A549 (cell line): ENCODE measurements at regions not wholly inside any gene's neighbourhood (a gene's known extent, or its start where the extent isn't known, plus 50 kb on each side); places are given as distances from the start of the nearest gene placed in this dataset.

Experiments used
- ATAC-seq, 2 experiments: fragments of 200-7000 bp in 1 of 2; fragments of >200 bp in 1 of 2; cut with Nextera tagmentation in 1 of 2; cut with Tn5 transposase in 1 of 2; 3 replicates each; pipeline versions ENCODE4 v1.8.0 to v1.9.1; 2018 to 2020; ENCODE audit warnings: mild to moderate bottlenecking in 1 of 2, moderate library complexity in 1 of 2
- CTCF ChIA-PET: fragments of 300-600 bp; sonication (Branson Sonifier 250); formaldehyde crosslinking; extraction: SDS; loops from one replicate; lab custom pipeline; 2021; ENCODE audit warnings: antibody characterized with exemption, inconsistent platforms; lab: Yijun Ruan, JAX
- POLR2A ChIA-PET: fragments of 350-600 bp; formaldehyde crosslinking; extraction: SDS; loops from one replicate; lab custom pipeline; 2021; ENCODE audit warnings: antibody characterized with exemption, inconsistent platforms; lab: Yijun Ruan, JAX
- DNase-seq, 2 experiments: peaks; one replicate each; pipeline versions ENCODE4 v3.0.0 to v3.0.0-alpha.2; 2011 to 2016; ENCODE audit warnings: low read depth in 1 of 2, low spot score in 1 of 2
- FAIRE-seq: peaks from 2 replicates; lab custom pipeline; 2011; peaks lifted over from hg19 to GRCh38; lab: Jason Lieb, UNC
- H3K27ac ChIP-seq, 2 experiments: fragments of >200 bp; sonication (Bioruptor Twin); formaldehyde crosslinking; 3 replicates each; pipeline ENCODE4 v1.5.1; 2016 to 2017
- H3K4me1 ChIP-seq: fragments of >200 bp; sonication (Bioruptor Twin); formaldehyde crosslinking; 3 replicates; pipeline ENCODE4 v1.6.1; 2016
- H3K4me2 ChIP-seq: fragments of >200 bp; sonication (Bioruptor Twin); formaldehyde crosslinking; 3 replicates; pipeline ENCODE4 v1.6.1; 2016
- H3K4me3 ChIP-seq: fragments of >200 bp; sonication (Bioruptor Twin); formaldehyde crosslinking; 3 replicates; pipeline ENCODE4 v1.5.1; 2016
- H3K9me3 ChIP-seq: fragments of >200 bp; sonication (Bioruptor Twin); formaldehyde crosslinking; 3 replicates; pipeline ENCODE4 v1.6.1; 2016
- ATOH8 ChIP-seq: fragments of 250-450 bp; sonication (Bioruptor Pico); IDR thresholded peaks from 2 replicates; pipeline ENCODE4 v1.5.0; 2020; ENCODE audit warnings: low read depth, mild to moderate bottlenecking, moderate library complexity
- CBX8 ChIP-seq: fragments of 200-600 bp; sonication (generic); IDR thresholded peaks from 2 replicates; pipeline ENCODE4 v1.6.1; 2016
- CEBPB ChIP-seq, 2 experiments: fragments of >200 bp in 1 of 2; sonication (Bioruptor Twin) in 1 of 2; formaldehyde crosslinking in 1 of 2; IDR thresholded peaks; 2 replicates each; pipeline ENCODE4 v1.6.1; 2012 to 2016
- CHD4 ChIP-seq: fragments of 200-600 bp; sonication (generic); IDR thresholded peaks from 2 replicates; pipeline ENCODE4 v1.6.1; 2016; ENCODE audit warnings: antibody characterized with exemption, mild to moderate bottlenecking, borderline replicate concordance
- EHF ChIP-seq: fragments of 250-450 bp; sonication (Bioruptor Pico); IDR thresholded peaks from 2 replicates; pipeline ENCODE4 v1.5.0; 2020; ENCODE audit warnings: mild to moderate bottlenecking
- EHMT2 ChIP-seq: fragments of 200-600 bp; sonication (generic); IDR thresholded peaks from 2 replicates; pipeline ENCODE4 v1.6.1; 2016; ENCODE audit warnings: antibody characterized with exemption, low read depth, mild to moderate bottlenecking, moderate library complexity
- ESRRA ChIP-seq: fragments of 150-350 bp; IDR thresholded peaks from 2 replicates; pipeline ENCODE4 v1.6.1; 2014; ENCODE audit warnings: mild to moderate bottlenecking, low read length, borderline replicate concordance
- FOXS1 ChIP-seq: fragments of 250-450 bp; sonication (Bioruptor Pico); IDR thresholded peaks from 2 replicates; pipeline ENCODE4 v1.5.0; 2020; ENCODE audit warnings: mild to moderate bottlenecking, moderate library complexity
- GATA3 ChIP-seq: IDR thresholded peaks from 2 replicates; pipeline ENCODE4 v1.6.1; 2012; ENCODE audit warnings: borderline replicate concordance
- HOXA7 ChIP-seq: fragments of 250-450 bp; sonication (Bioruptor Pico); IDR thresholded peaks from 2 replicates; pipeline ENCODE4 v1.5.0; 2020; ENCODE audit warnings: mild to moderate bottlenecking, moderate library complexity
- HOXB5 ChIP-seq: fragments of 250-450 bp; sonication (Bioruptor Pico); IDR thresholded peaks from 2 replicates; pipeline ENCODE4 v1.5.0; 2020; ENCODE audit warnings: mild to moderate bottlenecking, moderate library complexity
- JUN ChIP-seq, 2 experiments: fragments of >200 bp; sonication (Bioruptor Twin); formaldehyde crosslinking; IDR thresholded peaks; 2 replicates in 1 of 2; 3 replicates in 1 of 2; pipeline ENCODE4 v1.6.1; 2016 to 2017
- JUNB ChIP-seq: fragments of >200 bp; sonication (Bioruptor Twin); formaldehyde crosslinking; IDR thresholded peaks from 2 replicates; pipeline ENCODE4 v1.6.1; 2016
- NFE2L2 ChIP-seq: fragments of 150-350 bp; conservative IDR thresholded peaks from 2 replicates; pipeline ENCODE4 v1.6.1; 2014; ENCODE audit warnings: low read length
- NPAS2 ChIP-seq: fragments of 250-450 bp; sonication (Bioruptor Pico); IDR thresholded peaks from 2 replicates; pipeline ENCODE4 v1.8.0; 2022; ENCODE audit warnings: mild to moderate bottlenecking, moderate library complexity, borderline replicate concordance
- NR3C1 ChIP-seq: fragments of >200 bp; sonication (Bioruptor Twin); formaldehyde crosslinking; IDR thresholded peaks from 3 replicates; pipeline ENCODE4 v1.6.1; 2017
- POLR2AphosphoS2 ChIP-seq: conservative IDR thresholded peaks from 2 replicates; pipeline ENCODE4 v1.6.1; 2012; ENCODE audit warnings: low read length, improper control_type of control experiment, inconsistent platforms
- RAD21 ChIP-seq, 2 experiments: fragments of >200 bp in 1 of 2; sonication (Bioruptor Twin) in 1 of 2; formaldehyde crosslinking in 1 of 2; IDR thresholded peaks in 1 of 2; conservative IDR thresholded peaks in 1 of 2; 2 replicates in 1 of 2; 3 replicates in 1 of 2; pipeline ENCODE4 v1.6.1; 2012 to 2018; ENCODE audit warnings: inconsistent platforms in 1 of 2
- RNF2 ChIP-seq: fragments of 200-600 bp; sonication (generic); IDR thresholded peaks from 2 replicates; pipeline ENCODE4 v1.6.1; 2016; ENCODE audit warnings: low read depth, mild to moderate bottlenecking, antibody characterized with exemption, moderate library complexity, borderline replicate concordance
- SMC3 ChIP-seq: fragments of >200 bp; sonication (Bioruptor Twin); formaldehyde crosslinking; IDR thresholded peaks from 3 replicates; pipeline ENCODE4 v1.6.1; 2018; ENCODE audit warnings: inconsistent platforms
- TFCP2L1 ChIP-seq: fragments of 250-450 bp; sonication (Bioruptor Pico); IDR thresholded peaks from 2 replicates; pipeline ENCODE4 v1.5.0; 2021; ENCODE audit warnings: mild to moderate bottlenecking
- TP53 ChIP-seq: fragments of 250-450 bp; sonication (Bioruptor Pico); IDR thresholded peaks from 2 replicates; pipeline ENCODE4 v1.5.0; 2021; ENCODE audit warnings: mild to moderate bottlenecking, moderate library complexity
- WGBS: methylation state at CpG from one replicate; pipeline ENCODE4 v1.1.6; 2017; ENCODE audit errors: missing lambda C conversion rate; 5-methylcytosine and 5-hydroxymethylcytosine counted together
- TF ChIP-seq, protein P1 (sequence below): fragments of >200 bp; sonication (Bioruptor Twin); formaldehyde crosslinking; IDR thresholded peaks from 2 replicates; pipeline ENCODE4 v1.6.1; 2016
- TF ChIP-seq, protein P2 (sequence below): fragments of 450-650 bp; IDR thresholded peaks from 2 replicates; pipeline ENCODE4 v1.6.1; 2014; ENCODE audit warnings: antibody characterized with exemption
- TF ChIP-seq, protein P3 (sequence below): IDR thresholded peaks from 2 replicates; pipeline ENCODE4 v1.6.1; 2012
- TF ChIP-seq, protein P4 (sequence below): IDR thresholded peaks from 2 replicates; pipeline ENCODE4 v1.6.1; 2012

- DNase-seq (no peak), FAIRE-seq (no peak), ATAC-seq (no peak)
- TF ChIP-seq, protein P1, sequence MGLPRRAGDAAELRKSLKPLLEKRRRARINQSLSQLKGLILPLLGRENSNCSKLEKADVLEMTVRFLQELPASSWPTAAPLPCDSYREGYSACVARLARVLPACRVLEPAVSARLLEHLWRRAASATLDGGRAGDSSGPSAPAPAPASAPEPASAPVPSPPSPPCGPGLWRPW: no peak
- no peak for TF ChIP-seq RNF2
- no peak for TF ChIP-seq HOXB5 (CRISPR knock-in tag)
- no peak for TF ChIP-seq NPAS2
- TF ChIP-seq NFE2L2: no peak
- TF ChIP-seq, protein P2, sequence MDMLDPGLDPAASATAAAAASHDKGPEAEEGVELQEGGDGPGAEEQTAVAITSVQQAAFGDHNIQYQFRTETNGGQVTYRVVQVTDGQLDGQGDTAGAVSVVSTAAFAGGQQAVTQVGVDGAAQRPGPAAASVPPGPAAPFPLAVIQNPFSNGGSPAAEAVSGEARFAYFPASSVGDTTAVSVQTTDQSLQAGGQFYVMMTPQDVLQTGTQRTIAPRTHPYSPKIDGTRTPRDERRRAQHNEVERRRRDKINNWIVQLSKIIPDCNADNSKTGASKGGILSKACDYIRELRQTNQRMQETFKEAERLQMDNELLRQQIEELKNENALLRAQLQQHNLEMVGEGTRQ: no peak
- TF ChIP-seq CBX8: no peak
- TF ChIP-seq EHMT2: no peak
- TF ChIP-seq CEBPB (IDR thresholded peaks at IDR 0.05): no peak
- TF ChIP-seq TP53 (CRISPR knock-in tag): no peak
- TF ChIP-seq JUN (IDR thresholded peaks at IDR 0.05): no peak
- no peak for TF ChIP-seq EHF (CRISPR knock-in tag)
- no peak overlapping the region for H3K4me2 ChIP-seq
- no peak overlapping the region for H3K4me3 ChIP-seq
- POLR2A ChIA-PET: no interaction called here
- CTCF ChIA-PET: interaction anchor here (1.0 to 1.6 kb wide), 3 partner anchors 9 to 315 kb away, joined by 3 to 5 read pairs (median 3); no protein-coding TSS in a partner anchor
- no peaks in the 10 kb centered on the region for H3K9me3 ChIP-seq
- H3K4me1 ChIP-seq: peaks cover 13% of the 10 kb centered on the region; the same call in 2 of the 3 replicates
- WGBS: 77% methylated on average over 2 of the region's 2 CpGs
- peak overlapping the region; percentile 4 to 38; a peak in 2 of 6 replicates for H3K27ac ChIP-seq
Observed at GRCh38 chr15:70151003-70151402, 53.3 kb upstream of the TLE3 start.

DNA sequence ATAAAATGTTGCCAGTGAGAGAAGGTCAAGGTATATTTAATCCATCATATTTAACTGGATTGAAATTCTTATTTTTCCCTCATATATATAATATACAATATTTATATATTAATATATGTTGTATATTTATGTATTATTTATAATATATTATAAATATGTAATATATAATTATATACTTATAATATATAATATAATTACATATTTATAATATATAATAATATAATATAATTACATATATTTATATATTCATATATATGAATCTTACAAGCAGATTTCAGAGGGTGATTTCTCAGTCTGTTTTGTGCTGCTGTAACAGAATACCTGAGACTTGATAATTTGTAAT is 52.7 kb upstream of the TLE3 start:
- ATAC-seq: no peak
- no peak for DNase-seq
- POLR2A ChIA-PET: no interaction called here
- Histone ChIP-seq H3K9me3 (no peaks in the 10 kb centered on the region), H3K4me2 (peak overlapping the region; percentile 27; the same call in 2 of the 3 replicates), H3K4me3 (no peak overlapping the region)
- CTCF ChIA-PET: interaction anchor here (1.0 to 1.4 kb wide), 2 partner anchors 40 to 316 kb away, joined by 3 read pairs; no protein-coding TSS in a partner anchor
- no peak for TF ChIP-seq POLR2AphosphoS2
- TF ChIP-seq NR3C1: no peak
- TF ChIP-seq, protein P3, sequence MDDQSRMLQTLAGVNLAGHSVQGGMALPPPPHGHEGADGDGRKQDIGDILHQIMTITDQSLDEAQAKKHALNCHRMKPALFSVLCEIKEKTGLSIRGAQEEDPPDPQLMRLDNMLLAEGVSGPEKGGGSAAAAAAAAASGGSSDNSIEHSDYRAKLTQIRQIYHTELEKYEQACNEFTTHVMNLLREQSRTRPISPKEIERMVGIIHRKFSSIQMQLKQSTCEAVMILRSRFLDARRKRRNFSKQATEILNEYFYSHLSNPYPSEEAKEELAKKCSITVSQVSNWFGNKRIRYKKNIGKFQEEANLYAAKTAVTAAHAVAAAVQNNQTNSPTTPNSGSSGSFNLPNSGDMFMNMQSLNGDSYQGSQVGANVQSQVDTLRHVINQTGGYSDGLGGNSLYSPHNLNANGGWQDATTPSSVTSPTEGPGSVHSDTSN: no peak
- TF ChIP-seq SMC3: no peak
- TF ChIP-seq TFCP2L1 (CRISPR knock-in tag): no peak
- TF ChIP-seq HOXA7 (CRISPR knock-in tag): no peak
- no peak for TF ChIP-seq JUNB
- no peak for TF ChIP-seq CBX8
- no peak for TF ChIP-seq FOXS1 (CRISPR knock-in tag)
- no peak for TF ChIP-seq ESRRA
- TF ChIP-seq RAD21 (conservative IDR thresholded peaks at IDR 0.05 in 1 of 2, IDR thresholded peaks at IDR 0.05 in 1 of 2): no peak
- no peak for TF ChIP-seq ATOH8 (CRISPR knock-in tag)
- no peak for TF ChIP-seq CHD4
- TF ChIP-seq, protein P4, sequence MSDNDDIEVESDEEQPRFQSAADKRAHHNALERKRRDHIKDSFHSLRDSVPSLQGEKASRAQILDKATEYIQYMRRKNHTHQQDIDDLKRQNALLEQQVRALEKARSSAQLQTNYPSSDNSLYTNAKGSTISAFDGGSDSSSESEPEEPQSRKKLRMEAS: no peak
- no peak for TF ChIP-seq GATA3
- TF ChIP-seq, all 56 proteins: peak for 0
- Histone ChIP-seq H3K4me1 (peaks cover 13% of the 10 kb centered on the region; the same call in 2 of the 3 replicates), H3K27ac (peak overlapping the region; percentile 48 to 72; a peak in 4 of 6 replicates)
- FAIRE-seq: no peak
